ENCODE measurements at regions not wholly inside any gene's neighbourhood (a gene's known extent, or its start where the extent isn't known, plus 50 kb on each side); places are given as distances from the start of the nearest gene placed in this dataset.

GRCh38 chr3:150268426-150269391 is 139.4 kb upstream of the TSC22D2 start:
- DNase-seq (ENCODE audit: low read depth) = no peak

GRCh38 chr3:150267288-150267687 is 140.8 kb upstream of the TSC22D2 start:
- no peak for DNase-seq (ENCODE audit: low read depth)

- DNase-seq (ENCODE audit: low read depth) = no peak
These were observed 142.8 kb upstream of the TSC22D2 start for GRCh38 chr3:150265305-150265704.

GRCh38 chr3:150264561-150265279 is 143.4 kb upstream of the TSC22D2 start:
- DNase-seq (ENCODE audit: low read depth) = no peak

GRCh38 chr3:150261958-150262357 is 146.1 kb upstream of the TSC22D2 start:
- DNase-seq (ENCODE audit: low read depth) = no peak

GRCh38 chr3:150261418-150261817 is 146.7 kb upstream of the TSC22D2 start:
- DNase-seq (ENCODE audit: low read depth) = no peak

GRCh38 chr3:150260398-150260710 is 147.7 kb upstream of the TSC22D2 start:
- no peak for DNase-seq (ENCODE audit: low read depth)

GRCh38 chr3:150259526-150260397 is 148.3 kb upstream of the TSC22D2 start:
- no peak for DNase-seq (ENCODE audit: low read depth)

GRCh38 chr3:150256782-150257181 is 151.3 kb upstream of the TSC22D2 start:
- no peak for DNase-seq (ENCODE audit: low read depth)

GRCh38 chr3:150256318-150256717 is 151.8 kb upstream of the TSC22D2 start:
- no peak for DNase-seq (ENCODE audit: low read depth)

- DNase-seq (ENCODE audit: low read depth) = no peak
These were observed 152.3 kb upstream of the TSC22D2 start for GRCh38 chr3:150255826-150256225.

- no peak for DNase-seq (ENCODE audit: low read depth)
These were observed 152.7 kb upstream of the TSC22D2 start for GRCh38 chr3:150255413-150255812.

GRCh38 chr3:150254309-150254708 is 153.8 kb upstream of the TSC22D2 start:
- DNase-seq (ENCODE audit: low read depth) = no peak

GRCh38 chr3:150253622-150254021 is 154.5 kb upstream of the TSC22D2 start:
- no peak for DNase-seq (ENCODE audit: low read depth)

GRCh38 chr3:150252462-150252861 is 155.6 kb upstream of the TSC22D2 start:
- no peak for DNase-seq (ENCODE audit: low read depth)

- no peak for DNase-seq (ENCODE audit: low read depth)
These were observed 156.7 kb upstream of the TSC22D2 start for GRCh38 chr3:150251187-150252062.

- no peak for DNase-seq (ENCODE audit: low read depth)
These were observed 158.2 kb upstream of the TSC22D2 start for GRCh38 chr3:150249779-150250470.

- no peak for DNase-seq (ENCODE audit: low read depth)
These were observed 159.0 kb upstream of the TSC22D2 start for GRCh38 chr3:150248888-150249681.

GRCh38 chr3:150248116-150248887 is 159.8 kb upstream of the TSC22D2 start:
- no peak for DNase-seq (ENCODE audit: low read depth)
